Left ventricle myocardium superior (tissue), 1 donor: ENCODE measurements at regions not wholly inside any gene's neighbourhood (a gene's known extent, or its start where the extent isn't known, plus 50 kb on each side); places are given as distances from the start of the nearest gene placed in this dataset.
"Not testable (repeated sequence)": the region's sequence is repeated elsewhere in the genome, so short reads cannot be mapped to it uniquely, and the experiment has no call there.

Source experiments
- ATAC-seq: fragments of 200-7000 bp; cut with Tn5 transposase; one replicate; pipeline ENCODE4 v1.9.1; 2020; ENCODE audit warnings: mild to moderate bottlenecking, moderate library complexity
- DNase-seq: peaks from one replicate; pipeline ENCODE4 v3.0.0-alpha.2; 2020
- intact Hi-C: fragments of 100-400 bp; cut with micrococcal nuclease; formaldehyde crosslinking; loops from one replicate; pipeline ENCODE4 v1.11.0; 2022
- donor health status: DM: no; HTN: yes; CAD: no; lungs with severe emphysema.

- no peak for ATAC-seq
- DNase-seq, result no peak
- intact Hi-C loops, result no loop called here
Measured at GRCh38 chr22:23401111-23401909, 178.8 kb downstream of the IGLL1 start.

GRCh38 chr22:23400286-23400981 lies 179.7 kb downstream of the IGLL1 start:
- intact Hi-C loops, result no loop called here
- no peak for ATAC-seq
- DNase-seq, result no peak

- intact Hi-C loops, result no loop called here
- DNase-seq (no peak), ATAC-seq (no peak)
Measured at GRCh38 chr22:23399367-23400285, 180.5 kb downstream of the IGLL1 start.

GRCh38 chr22:23398701-23399366 lies 181.3 kb downstream of the IGLL1 start:
- intact Hi-C loops, result no loop called here
- no peak for DNase-seq
- ATAC-seq, result no peak

GRCh38 chr22:23397613-23398567 lies 182.2 kb downstream of the IGLL1 start:
- intact Hi-C loops, result no loop called here
- no peak for DNase-seq
- no peak for ATAC-seq

- ATAC-seq (no peak), DNase-seq (no peak)
- intact Hi-C loops, result no loop called here
Measured at GRCh38 chr22:23397008-23397612, 183.0 kb downstream of the IGLL1 start.

GRCh38 chr22:23396362-23397007 lies 183.6 kb downstream of the IGLL1 start:
- intact Hi-C loops, result no loop called here
- ATAC-seq (no peak), DNase-seq (no peak)

- no peak for DNase-seq
- ATAC-seq, result no peak
- intact Hi-C loops, result no loop called here
Measured at GRCh38 chr22:23395530-23396361, 184.3 kb downstream of the IGLL1 start.

- intact Hi-C loops, result no loop called here
- ATAC-seq, result no peak
Measured at GRCh38 chr22:23394525-23395326, 185.4 kb downstream of the IGLL1 start.

GRCh38 chr22:23393721-23394320 lies 186.3 kb downstream of the IGLL1 start:
- intact Hi-C loops, result no loop called here
- no peak for ATAC-seq
- no peak for DNase-seq

More at GRCh38 chr22:23394525-23395326, 185.4 kb downstream of the IGLL1 start:
- DNase-seq, result no peak

GRCh38 chr22:23393199-23393598 lies 186.9 kb downstream of the IGLL1 start:
- intact Hi-C loops, ATAC-seq, DNase-seq: not testable (repeated sequence)

- intact Hi-C loops, result no loop called here
- ATAC-seq (no peak), DNase-seq (no peak)
Measured at GRCh38 chr22:23392420-23393121, 187.5 kb downstream of the IGLL1 start.

- no peak for ATAC-seq
- intact Hi-C loops, result no loop called here
- DNase-seq, result peak; percentile 23
Measured at GRCh38 chr22:23391022-23391421, 189.1 kb downstream of the IGLL1 start.

GRCh38 chr22:23389271-23390071 lies 190.6 kb downstream of the IGLL1 start:
- no peak for DNase-seq
- no peak for ATAC-seq
- intact Hi-C loops, result no loop called here
